Pancreas (tissue), 10 donors: ENCODE measurements at regions not wholly inside any gene's neighbourhood (a gene's known extent, or its start where the extent isn't known, plus 50 kb on each side); places are given as distances from the start of the nearest gene placed in this dataset.
A peak's percentile ranks its signal among the peaks of the same experiment; 100 is the strongest.

Source experiments
- ATAC-seq, 4 donors: fragments of 200-7000 bp; cut with Tn5 transposase; one replicate each; pipeline versions ENCODE4 v1.8.0 to v1.9.1; 2020; ENCODE audit warnings: mild to moderate bottlenecking in 4 of 4, moderate library complexity in 4 of 4
- DNase-seq, 6 donors: peaks; one replicate each; pipeline ENCODE4 v3.0.0-alpha.2; 2020
- FAIRE-seq: peaks from 2 replicates; lab custom pipeline; 2012; peaks lifted over from hg19 to GRCh38; lab: Jason Lieb, UNC
- H3K27ac ChIP-seq, 4 donors: fragments of 200-600 bp; sonication (generic); 1 replicate in 3 of 4; 2 replicates in 1 of 4; pipeline versions ENCODE4 v1.5.0 to v1.8.0; 2020
- H3K27me3 ChIP-seq, 4 donors: fragments of 200-600 bp; one replicate each; pipeline ENCODE4 v1.8.0; 2021
- H3K36me3 ChIP-seq, 3 donors: fragments of 200-600 bp; sonication (generic) in 1 of 3; one replicate each; pipeline versions ENCODE4 v1.5.0 to v1.8.0; 2020 to 2021
- H3K4me1 ChIP-seq, 3 donors: fragments of 200-600 bp; one replicate each; pipeline ENCODE4 v1.8.0; 2021
- H3K4me3 ChIP-seq, 4 donors: fragments of 200-600 bp; sonication (generic) in 2 of 4; one replicate each; pipeline versions ENCODE4 v1.5.0 to v1.8.0; 2020 to 2021
- H3K9me3 ChIP-seq, 4 donors: fragments of 200-600 bp; one replicate each; pipeline ENCODE4 v1.8.0; 2021
- WGBS, 2 donors: extraction: QIAGEN DNeasy Blood & Tissue Kit; methylation state at CpG; one replicate each; pipeline ENCODE4 v1.1.7; 2013; 5-methylcytosine and 5-hydroxymethylcytosine counted together
- intact Hi-C, 3 donors: fragments of 100-400 bp; cut with DNase I; formaldehyde crosslinking; loops; one replicate each; pipeline versions ENCODE4 v1.11.1 to v1.14.2; 2022
- TF ChIP-seq, protein P1 (sequence below), 4 donors: fragments of 200-600 bp; sonication (generic) in 3 of 4; IDR thresholded peaks; one replicate each; pipeline versions ENCODE4 v1.5.0 to v1.8.0; 2021; ENCODE audit warnings: antibody characterized with exemption in 4 of 4
- donor health status: healthy with polysubstance abuse.
- donor health status: DM: no; HTN: no; CAD: no; lungs with moderate emphysema.
- donor health status: DM: no; HTN: no; CAD: no.
- donor health status: control.
- donor health status: control.
- donor health status: Bipolar disorder and iron deficiency.
- donor health status: DM: yes; HTN: yes; CAD: no.
- donor health status: DM: no; HTN: no; CAD: no.
- donor health status: DM: no; HTN: no; CAD: no.
- donor health status: DM: yes; HTN: yes; CAD: no.

- FAIRE-seq = no peak
- no peak overlapping the region for H3K27ac ChIP-seq
- intact Hi-C loops = no loop called here
- no peaks in the 10 kb centered on the region for H3K4me1 ChIP-seq
- peak; percentile 29 to 76 (median 58) for DNase-seq
- H3K27me3 ChIP-seq = no peaks in the 10 kb centered on the region
- TF ChIP-seq, protein P1, sequence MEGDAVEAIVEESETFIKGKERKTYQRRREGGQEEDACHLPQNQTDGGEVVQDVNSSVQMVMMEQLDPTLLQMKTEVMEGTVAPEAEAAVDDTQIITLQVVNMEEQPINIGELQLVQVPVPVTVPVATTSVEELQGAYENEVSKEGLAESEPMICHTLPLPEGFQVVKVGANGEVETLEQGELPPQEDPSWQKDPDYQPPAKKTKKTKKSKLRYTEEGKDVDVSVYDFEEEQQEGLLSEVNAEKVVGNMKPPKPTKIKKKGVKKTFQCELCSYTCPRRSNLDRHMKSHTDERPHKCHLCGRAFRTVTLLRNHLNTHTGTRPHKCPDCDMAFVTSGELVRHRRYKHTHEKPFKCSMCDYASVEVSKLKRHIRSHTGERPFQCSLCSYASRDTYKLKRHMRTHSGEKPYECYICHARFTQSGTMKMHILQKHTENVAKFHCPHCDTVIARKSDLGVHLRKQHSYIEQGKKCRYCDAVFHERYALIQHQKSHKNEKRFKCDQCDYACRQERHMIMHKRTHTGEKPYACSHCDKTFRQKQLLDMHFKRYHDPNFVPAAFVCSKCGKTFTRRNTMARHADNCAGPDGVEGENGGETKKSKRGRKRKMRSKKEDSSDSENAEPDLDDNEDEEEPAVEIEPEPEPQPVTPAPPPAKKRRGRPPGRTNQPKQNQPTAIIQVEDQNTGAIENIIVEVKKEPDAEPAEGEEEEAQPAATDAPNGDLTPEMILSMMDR (IDR thresholded peaks at IDR 0.05) = peak; percentile 67 to 93 (median 80)
- H3K4me3 ChIP-seq = no peak overlapping the region
- no peaks in the 10 kb centered on the region for H3K9me3 ChIP-seq
- WGBS, 2 donors = 29 to 33% methylated on average over 15 of the region's 15 CpGs
- peak in 3 of 4 donors; percentile 88 to 94 (median 92) for ATAC-seq
- H3K36me3 ChIP-seq = no peaks in the 10 kb centered on the region
These were observed 344.0 kb downstream of the PIK3C3 start for GRCh38 chr18:42298759-42299675.

DNA sequence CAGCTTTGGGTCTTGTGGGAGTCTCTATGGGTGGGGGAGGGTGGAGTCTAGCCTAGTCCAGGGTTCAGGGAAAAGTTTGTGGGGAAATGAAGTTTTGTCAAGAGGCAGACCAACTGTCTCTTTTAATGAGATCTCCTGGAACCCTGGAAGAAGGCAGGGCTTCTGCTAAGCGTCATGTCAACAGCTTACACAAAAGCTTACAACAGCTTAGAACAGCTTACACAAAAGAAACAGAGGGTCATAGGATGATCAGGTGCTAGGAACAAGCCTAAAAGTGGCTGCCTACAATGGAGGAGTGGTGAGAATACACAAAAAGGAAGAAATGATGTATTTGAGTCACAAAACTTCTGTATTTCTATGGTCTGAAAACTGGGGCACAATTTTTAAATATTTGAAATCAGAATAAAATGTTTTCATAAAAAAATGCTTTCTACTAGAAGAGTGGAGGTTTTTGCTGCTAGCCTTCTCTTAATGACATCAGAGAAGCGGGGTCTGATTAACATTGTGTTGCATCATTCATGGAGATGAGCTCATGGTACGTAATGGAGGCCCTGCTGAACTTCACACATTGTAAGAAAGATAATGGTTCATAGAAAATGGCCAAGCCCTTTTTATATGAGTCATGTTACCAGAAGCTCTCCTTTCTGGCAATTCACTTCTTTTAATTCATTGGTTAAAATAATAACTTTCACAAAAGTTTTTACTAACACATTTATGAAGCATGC, 351.0 kb downstream of the PIK3C3 start:
- DNase-seq = no peak
- Histone ChIP-seq H3K4me1 (no peaks in the 10 kb centered on the region), H3K9me3 (no peaks in the 10 kb centered on the region), H3K27ac (no peak overlapping the region), H3K27me3 (no peaks in the 10 kb centered on the region), H3K4me3 (no peak overlapping the region), H3K36me3 (no peaks in the 10 kb centered on the region)
- ATAC-seq = no peak
- no peak for FAIRE-seq
- intact Hi-C loops = loop anchor here in 1 of 3 donors (10.0 kb wide), 2 partner anchors 959 to 1259 kb away; no protein-coding TSS in a partner anchor
- WGBS, 2 donors = 69 to 83% methylated on average over 3 of the region's 3 CpGs
- TF ChIP-seq, protein P1 (IDR thresholded peaks at IDR 0.05) = no peak

DNA sequence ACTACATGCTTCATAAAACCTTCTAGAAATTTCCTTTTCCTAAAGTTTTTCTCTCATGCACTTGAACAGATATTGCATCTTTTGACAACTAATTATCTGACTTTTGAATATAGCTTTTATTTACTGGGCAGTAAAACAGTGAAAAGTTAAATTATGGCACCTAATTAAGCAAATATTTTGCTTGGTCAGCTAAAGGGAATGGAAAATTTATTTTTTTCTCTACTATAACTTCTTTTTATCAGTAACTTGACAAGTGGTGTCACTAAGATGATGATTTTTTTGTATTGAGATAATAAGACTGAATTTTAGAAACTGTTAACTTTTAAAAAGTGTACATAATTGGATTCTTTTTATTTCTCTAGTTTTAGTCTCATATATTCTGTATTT, 351.6 kb downstream of the PIK3C3 start:
- ATAC-seq = no peak
- no peak overlapping the region for H3K27ac ChIP-seq
- no peak for DNase-seq
- FAIRE-seq = no peak
- TF ChIP-seq, protein P1 (IDR thresholded peaks at IDR 0.05) = no peak
- H3K4me1 ChIP-seq = no peaks in the 10 kb centered on the region
- H3K36me3 ChIP-seq = no peaks in the 10 kb centered on the region
- intact Hi-C loops = loop anchor here in 1 of 3 donors (10.0 kb wide), 2 partner anchors 958 to 1258 kb away; no protein-coding TSS in a partner anchor
- H3K9me3 ChIP-seq = no peaks in the 10 kb centered on the region
- H3K4me3 ChIP-seq = no peak overlapping the region
- no peaks in the 10 kb centered on the region for H3K27me3 ChIP-seq

GRCh38 chr18:42310956-42311355, 355.9 kb downstream of the PIK3C3 start:
- FAIRE-seq = no peak
- ATAC-seq = peak in 1 of 4 donors; percentile 63
- Histone ChIP-seq H3K4me3 (no peak overlapping the region), H3K36me3 (no peaks in the 10 kb centered on the region), H3K27ac (no peak overlapping the region), H3K9me3 (no peaks in the 10 kb centered on the region), H3K4me1 (no peaks in the 10 kb centered on the region), H3K27me3 (no peaks in the 10 kb centered on the region)
- TF ChIP-seq, protein P1 (IDR thresholded peaks at IDR 0.05) = no peak
- no peak for DNase-seq
- intact Hi-C loops = no loop called here
- WGBS, 2 donors = 61 to 62% methylated on average over 3 of the region's 3 CpGs
